HEK293 (cell line): ENCODE measurements at regions not wholly inside any gene's neighbourhood (a gene's known extent, or its start where the extent isn't known, plus 50 kb on each side); places are given as distances from the start of the nearest gene placed in this dataset.

ENCODE experiments used
- CTCF ChIA-PET: fragments of 350-600 bp; formaldehyde crosslinking; extraction: SDS; loops from one replicate; lab custom pipeline; 2021; ENCODE audit warnings: antibody characterized with exemption; lab: Yijun Ruan, JAX
- POLR2A ChIA-PET: fragments of 300-600 bp; formaldehyde crosslinking; extraction: SDS; loops from one replicate; lab custom pipeline; 2020; ENCODE audit warnings: antibody characterized with exemption, inconsistent platforms; lab: Yijun Ruan, JAX
- H3K27ac ChIP-seq: fragments of 200-500 bp; sonication (Bioruptor generic); 2 replicates; pipeline ENCODE4 v1.5.1; 2014; ENCODE audit warnings: low read depth, low read length, control low read depth, inconsistent platforms; ENCODE audit errors: extremely low read depth
- H3K36me3 ChIP-seq, 2 experiments: fragments of 200-500 bp in 1 of 2; sonication (Bioruptor generic) in 1 of 2; 1 replicate in 1 of 2; 2 replicates in 1 of 2; pipeline ENCODE4 v1.5.1; 2014 to 2017; ENCODE audit warnings: inconsistent platforms in 2 of 2, low read length in 2 of 2; ENCODE audit not compliant: control insufficient read depth in 2 of 2, insufficient read depth in 1 of 2
- H3K4me1 ChIP-seq: fragments of 200-500 bp; sonication (Bioruptor generic); 2 replicates; pipeline ENCODE4 v1.5.1; 2014; ENCODE audit warnings: mild to moderate bottlenecking, low read length, inconsistent platforms; ENCODE audit not compliant: control insufficient read depth, insufficient read depth
- H3K4me3 ChIP-seq: 2 replicates; pipeline ENCODE4 v1.5.1; 2011; ENCODE audit warnings: low read depth, mild to moderate bottlenecking, control low read depth, low read length, moderate library complexity
- H3K9me3 ChIP-seq: fragments of 200-500 bp; sonication (Bioruptor generic); 2 replicates; pipeline ENCODE4 v1.5.1; 2014; ENCODE audit warnings: low read depth, low read length, inconsistent platforms; ENCODE audit not compliant: control insufficient read depth, insufficient read depth
- EGR2 ChIP-seq: fragments of 450-650 bp; formaldehyde crosslinking; IDR thresholded peaks from 2 replicates; pipeline ENCODE4 v1.5.1; 2016; ENCODE audit warnings: low read depth, missing biosample characterization, missing genetic modification characterization
- HOXA7 ChIP-seq: sonication (generic); formaldehyde crosslinking; IDR thresholded peaks from 2 replicates; pipeline ENCODE4 v1.8.1; 2022; ENCODE audit warnings: missing genetic modification reagents, borderline replicate concordance
- HOXD13 ChIP-seq: sonication (generic); formaldehyde crosslinking; IDR thresholded peaks from 2 replicates; pipeline ENCODE4 v1.8.0; 2022; ENCODE audit warnings: missing genetic modification reagents, borderline replicate concordance
- KLF10 ChIP-seq: fragments of 450-650 bp; IDR thresholded peaks from 2 replicates; pipeline ENCODE4 v1.5.1; 2018; ENCODE audit warnings: missing biosample characterization, mild to moderate bottlenecking, missing genetic modification characterization
- MZF1 ChIP-seq: fragments of 450-650 bp; formaldehyde crosslinking; IDR thresholded peaks from 2 replicates; pipeline ENCODE4 v1.5.1; 2017; ENCODE audit warnings: missing biosample characterization, missing genetic modification characterization, borderline replicate concordance
- SALL2 ChIP-seq: fragments of 450-650 bp; formaldehyde crosslinking; IDR thresholded peaks from 2 replicates; pipeline ENCODE4 v1.5.0; 2017; ENCODE audit warnings: missing biosample characterization, mild to moderate bottlenecking, missing genetic modification characterization, borderline replicate concordance
- ZEB2 ChIP-seq: fragments of 450-650 bp; formaldehyde crosslinking; IDR thresholded peaks from 2 replicates; pipeline ENCODE4 v1.5.1; 2016; ENCODE audit warnings: missing biosample characterization, missing genetic modification characterization
- ZFHX2 ChIP-seq: fragments of 450-650 bp; formaldehyde crosslinking; conservative IDR thresholded peaks from 2 replicates; pipeline ENCODE4 v1.5.1; 2016; ENCODE audit warnings: missing biosample characterization, missing genetic modification characterization
- ZNF16 ChIP-seq: fragments of 450-650 bp; formaldehyde crosslinking; IDR thresholded peaks from 2 replicates; pipeline ENCODE4 v1.5.1; 2016; ENCODE audit warnings: low read depth, missing biosample characterization, missing genetic modification characterization
- ZNF221 ChIP-seq: fragments of 450-650 bp; formaldehyde crosslinking; IDR thresholded peaks from 2 replicates; pipeline ENCODE4 v1.5.1; 2017; ENCODE audit warnings: missing biosample characterization, missing genetic modification characterization, borderline replicate concordance
- ZNF350 ChIP-seq: fragments of 450-650 bp; formaldehyde crosslinking; IDR thresholded peaks from 2 replicates; pipeline ENCODE4 v1.5.0; 2017; ENCODE audit warnings: missing biosample characterization, mild to moderate bottlenecking, missing genetic modification characterization
- ZNF362 ChIP-seq: fragments of 450-650 bp; formaldehyde crosslinking; IDR thresholded peaks from 2 replicates; pipeline ENCODE4 v1.5.1; 2016; ENCODE audit warnings: missing biosample characterization, missing genetic modification characterization
- ZNF37A ChIP-seq: fragments of 450-650 bp; IDR thresholded peaks from 2 replicates; pipeline ENCODE4 v1.5.1; 2018; ENCODE audit warnings: missing biosample characterization, missing genetic modification characterization
- ZNF530 ChIP-seq: fragments of 450-650 bp; formaldehyde crosslinking; IDR thresholded peaks from 2 replicates; pipeline ENCODE4 v1.5.1; 2016; ENCODE audit warnings: low read depth, missing biosample characterization, missing genetic modification characterization
- ZNF585B ChIP-seq: fragments of 450-650 bp; formaldehyde crosslinking; IDR thresholded peaks from 2 replicates; pipeline ENCODE4 v1.5.1; 2016; ENCODE audit warnings: missing biosample characterization, missing genetic modification characterization
- ZNF658 ChIP-seq: fragments of 450-650 bp; formaldehyde crosslinking; IDR thresholded peaks from 2 replicates; pipeline ENCODE4; 2016; ENCODE audit warnings: missing biosample characterization, missing genetic modification characterization
- ZNF670 ChIP-seq: fragments of 450-650 bp; formaldehyde crosslinking; IDR thresholded peaks from 2 replicates; pipeline ENCODE4 v1.5.1; 2016; ENCODE audit warnings: missing biosample characterization, missing genetic modification characterization, low read depth
- ZNF837 ChIP-seq: fragments of 450-650 bp; formaldehyde crosslinking; IDR thresholded peaks from 2 replicates; pipeline ENCODE4 v1.5.1; 2016; ENCODE audit warnings: missing biosample characterization, missing genetic modification characterization
- TF ChIP-seq, protein P1 (sequence below): fragments of 450-650 bp; formaldehyde crosslinking; IDR thresholded peaks from 2 replicates; pipeline ENCODE4 v1.5.1; 2016; ENCODE audit warnings: missing biosample characterization, missing genetic modification characterization, borderline replicate concordance

GRCh38 chr9:32866273-32866672 lies 82.9 kb downstream of the TMEM215 start:
- POLR2A ChIA-PET = no interaction called here

DNA sequence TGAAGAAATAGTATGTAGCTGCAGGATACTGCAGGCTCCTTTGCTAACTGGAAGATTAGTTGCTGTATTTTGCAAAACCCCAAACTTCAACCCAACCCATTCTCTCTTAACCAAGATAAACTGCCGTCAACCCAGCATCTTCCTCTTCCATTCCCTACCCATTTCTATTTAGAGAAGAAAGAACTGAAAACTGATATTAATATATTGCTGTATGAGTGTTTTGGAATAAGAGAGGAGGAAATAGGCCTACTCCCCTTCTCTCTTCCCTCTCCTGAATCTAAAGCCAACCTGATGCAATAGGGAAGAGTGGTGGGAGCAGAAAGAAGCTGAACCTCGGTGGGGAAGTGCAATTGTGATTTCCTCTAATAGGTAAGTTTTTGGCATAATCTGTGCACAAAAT lies 83.7 kb downstream of the TMEM215 start:
- Histone ChIP-seq H3K27ac (no peak overlapping the region), H3K4me1 (no peaks in the 10 kb centered on the region), H3K4me3 (no peak overlapping the region), H3K36me3 (no peaks in the 10 kb centered on the region), H3K9me3 (no peaks in the 10 kb centered on the region)
- CTCF ChIA-PET = no interaction called here
- POLR2A ChIA-PET = no interaction called here
- TF ChIP-seq ZEB2 (tag by site-specific recombination) = no peak

More at GRCh38 chr9:32866273-32866672, 82.9 kb downstream of the TMEM215 start:
- Histone ChIP-seq H3K4me1 (no peaks in the 10 kb centered on the region), H3K27ac (no peak overlapping the region), H3K36me3 (no peaks in the 10 kb centered on the region), H3K9me3 (no peaks in the 10 kb centered on the region), H3K4me3 (no peak overlapping the region)
- CTCF ChIA-PET = no interaction called here
- TF ChIP-seq EGR2 (tag by site-specific recombination) (peak; percentile 98), ZNF362 (tag by site-specific recombination) (no peak), HOXA7 (CRISPR knock-in tag) (no peak), ZFHX2 (tag by site-specific recombination) (peak; percentile 98), ZNF837 (tag by site-specific recombination) (no peak)

DNA sequence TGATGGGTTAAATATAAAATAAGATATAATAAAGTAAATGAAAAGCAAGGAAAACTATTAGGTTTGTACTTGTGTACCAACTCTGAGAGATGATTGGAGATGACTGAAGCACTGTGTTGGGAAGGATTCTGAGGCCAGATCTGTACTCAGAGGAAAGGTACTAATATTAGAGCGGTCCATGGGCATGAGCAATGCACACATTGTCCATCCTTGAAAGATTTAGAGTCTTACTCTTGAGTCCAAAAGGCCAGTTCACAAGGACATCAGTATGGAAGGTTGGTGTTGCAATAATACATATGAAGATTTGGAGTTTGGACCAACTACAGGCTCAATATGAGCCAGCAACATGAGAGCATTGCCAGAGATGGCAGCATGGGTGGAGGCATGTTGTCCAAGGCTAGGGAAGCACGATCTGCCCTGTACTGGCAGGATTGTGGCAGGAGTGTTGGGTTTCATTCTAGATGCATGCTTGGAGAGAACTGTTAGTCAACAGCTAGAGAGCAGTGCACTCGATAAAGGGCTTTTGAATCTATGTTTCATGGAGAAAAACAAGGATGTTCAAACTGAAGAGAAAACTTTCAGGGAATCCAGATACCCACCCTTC lies 84.4 kb downstream of the TMEM215 start:
- Histone ChIP-seq H3K9me3 (no peaks in the 10 kb centered on the region), H3K4me3 (no peak overlapping the region), H3K27ac (no peak overlapping the region), H3K36me3 (no peaks in the 10 kb centered on the region), H3K4me1 (no peaks in the 10 kb centered on the region)
- POLR2A ChIA-PET = no interaction called here
- TF ChIP-seq ZNF530 (tag by site-specific recombination) = no peak
- no peak for TF ChIP-seq ZNF350 (tag by site-specific recombination)
- no peak for TF ChIP-seq ZNF670
- CTCF ChIA-PET = interaction anchor here (1.3 kb wide), 1 partner anchor 288 kb away, joined by 8 read pairs; no protein-coding TSS in a partner anchor

GRCh38 chr9:32869404-32869803 lies 86.1 kb downstream of the TMEM215 start:
- TF ChIP-seq ZNF670 (no peak), ZNF16 (tag by site-specific recombination) (no peak), MZF1 (tag by site-specific recombination) (no peak), KLF10 (tag by site-specific recombination) (no peak), ZNF658 (tag by site-specific recombination) (no peak), ZNF37A (no peak), SALL2 (tag by site-specific recombination) (no peak), ZNF585B (tag by site-specific recombination) (no peak), HOXD13 (no peak), ZNF221 (tag by site-specific recombination) (no peak)
- TF ChIP-seq, protein P1, sequence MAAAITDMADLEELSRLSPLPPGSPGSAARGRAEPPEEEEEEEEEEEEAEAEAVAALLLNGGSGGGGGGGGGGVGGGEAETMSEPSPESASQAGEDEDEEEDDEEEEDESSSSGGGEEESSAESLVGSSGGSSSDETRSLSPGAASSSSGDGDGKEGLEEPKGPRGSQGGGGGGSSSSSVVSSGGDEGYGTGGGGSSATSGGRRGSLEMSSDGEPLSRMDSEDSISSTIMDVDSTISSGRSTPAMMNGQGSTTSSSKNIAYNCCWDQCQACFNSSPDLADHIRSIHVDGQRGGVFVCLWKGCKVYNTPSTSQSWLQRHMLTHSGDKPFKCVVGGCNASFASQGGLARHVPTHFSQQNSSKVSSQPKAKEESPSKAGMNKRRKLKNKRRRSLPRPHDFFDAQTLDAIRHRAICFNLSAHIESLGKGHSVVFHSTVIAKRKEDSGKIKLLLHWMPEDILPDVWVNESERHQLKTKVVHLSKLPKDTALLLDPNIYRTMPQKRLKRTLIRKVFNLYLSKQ (tag by site-specific recombination) = no peak
- ChIA-PET POLR2A (no interaction called here), CTCF (interaction anchor here (1.3 kb wide), 1 partner anchor 290 kb away, joined by 8 read pairs; no protein-coding TSS in a partner anchor)
- no peaks in the 10 kb centered on the region for H3K4me1 ChIP-seq
- no peak overlapping the region for H3K4me3 ChIP-seq
- H3K9me3 ChIP-seq = no peaks in the 10 kb centered on the region
- H3K27ac ChIP-seq = no peak overlapping the region
- no peaks in the 10 kb centered on the region for H3K36me3 ChIP-seq
